ENCODE measurements at regions not wholly inside any gene's neighbourhood (a gene's known extent, or its start where the extent isn't known, plus 50 kb on each side); places are given as distances from the start of the nearest gene placed in this dataset.
A peak's percentile ranks its signal among the peaks of the same experiment; 100 is the strongest.

DNA sequence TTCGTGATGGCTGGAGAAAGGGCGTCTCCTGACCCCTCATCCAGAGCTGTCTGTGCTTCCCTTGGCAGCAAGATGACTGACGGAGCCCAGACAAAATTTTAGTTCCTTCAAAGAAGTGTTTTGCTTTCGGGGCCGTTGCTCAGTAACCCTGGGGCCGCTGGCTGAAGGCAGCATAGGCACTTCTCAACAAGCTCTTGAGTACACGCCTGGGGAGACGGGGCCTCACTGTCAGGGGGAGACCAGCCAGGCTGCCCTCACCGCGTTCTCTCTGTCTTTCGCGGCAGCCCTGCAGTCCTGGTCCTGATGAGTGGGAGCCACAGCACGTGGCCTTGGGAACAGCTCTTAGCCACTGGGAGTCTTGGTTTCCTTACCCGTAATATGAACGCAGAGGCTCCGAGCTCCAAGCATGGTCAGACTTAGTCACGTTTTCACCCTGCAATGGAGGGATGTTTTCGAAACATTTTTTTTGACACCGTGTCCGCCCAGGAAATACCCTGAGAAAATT lies 86.0 kb downstream of the IRF8 start:
- Histone ChIP-seq H3K4me1 (no peaks in the 10 kb centered on the region), H3K4me3 (no peak overlapping the region), H3K4me2 (no peak overlapping the region), H3K27ac (no peak overlapping the region), H4K20me1 (ENCODE audit: low read depth) (no peaks in the 10 kb centered on the region), H3K27me3 (peaks cover 9% of the 10 kb centered on the region), H2AFZ (replicated peaks) (no peak overlapping the region), H3K9ac (no peak overlapping the region), H3K36me3 (no peaks in the 10 kb centered on the region), H3K79me2 (ENCODE audit: low read depth) (no peaks in the 10 kb centered on the region), H3F3A (ENCODE audit: low read depth) (no peaks in the 10 kb centered on the region), H3K9me3 (ENCODE audit: low read depth) (no peaks in the 10 kb centered on the region)
- TF ChIP-seq EZH2 (IDR thresholded peaks at IDR 0.05), result no peak
- Mint-ChIP-seq H3K27ac (peak overlapping the region; percentile 18), H3K36me3 (no peaks in the 10 kb centered on the region), H3K27me3 (ENCODE audit: insufficient read depth, low read depth) (peaks cover 15% of the 10 kb centered on the region), H3K4me1 (peaks cover 26% of the 10 kb centered on the region), H3K9me3 (no peaks in the 10 kb centered on the region), H3K4me3 (no peak overlapping the region)
- no peak for DNase-seq (ENCODE audit: low spot score)

DNA sequence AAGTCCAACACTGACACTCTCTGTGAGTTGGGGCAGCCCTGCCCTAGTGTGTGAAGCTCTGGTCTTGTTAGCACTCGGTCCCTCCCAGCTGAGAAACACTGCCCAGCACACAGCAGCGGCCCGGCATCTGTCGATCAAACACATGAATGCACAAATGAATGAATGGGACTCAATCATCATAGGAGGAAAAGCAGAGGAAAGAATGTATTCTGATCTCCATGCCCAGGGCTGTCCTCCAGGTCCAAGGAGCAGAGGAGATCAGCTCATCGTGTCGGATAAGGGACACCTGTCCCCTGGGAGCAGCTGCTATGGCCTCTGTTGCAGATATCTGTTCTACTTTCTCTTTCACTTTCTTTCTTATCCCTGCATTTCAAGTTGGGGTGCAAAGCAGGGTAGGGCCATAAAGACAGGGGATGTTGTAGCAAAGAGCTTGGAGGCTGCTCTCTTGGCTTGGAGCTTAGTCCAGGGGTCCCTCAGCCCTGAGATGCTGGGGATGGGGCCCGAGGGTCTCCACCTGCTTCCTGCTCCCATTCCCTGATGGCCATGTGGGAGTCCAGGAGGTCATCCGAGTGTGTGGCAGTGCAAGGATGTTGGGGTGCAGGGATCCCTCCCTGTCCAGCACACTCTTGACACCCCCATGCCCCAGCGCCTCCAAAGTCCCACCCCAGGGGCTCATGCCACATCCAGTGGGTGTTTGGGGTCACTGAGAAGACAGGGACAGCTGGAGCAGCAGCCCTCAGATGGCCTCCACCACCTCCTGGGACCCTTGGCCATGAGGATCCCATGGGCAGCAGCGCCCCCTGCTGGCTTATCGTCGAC lies 88.2 kb downstream of the IRF8 start:
- peaks cover 17% of the 10 kb centered on the region for H3K4me1 Mint-ChIP-seq
- H3K4me2 ChIP-seq, result no peak overlapping the region

DNA sequence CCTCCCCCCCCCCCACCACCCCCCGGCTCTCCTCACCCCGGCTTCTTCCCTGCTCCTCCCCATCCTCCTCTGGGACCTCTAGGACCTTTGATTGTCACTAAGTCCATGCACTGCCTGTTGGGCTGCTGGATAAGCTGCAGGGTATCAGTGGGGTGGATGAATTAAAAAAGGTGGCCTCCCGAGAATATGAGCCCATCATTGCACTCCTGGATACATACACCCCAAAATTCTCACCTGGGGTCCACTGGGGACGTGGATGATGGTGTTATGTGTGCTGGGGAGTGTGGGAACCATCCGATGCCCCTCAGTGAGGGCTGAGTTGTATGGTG lies 88.8 kb downstream of the IRF8 start:
- no peak for DNase-seq (ENCODE audit: low spot score)
- no peaks in the 10 kb centered on the region for H3F3A ChIP-seq (ENCODE audit: low read depth)
- H3K9me3 Mint-ChIP-seq, result no peaks in the 10 kb centered on the region
- H3K36me3 ChIP-seq, result no peaks in the 10 kb centered on the region
- H3K4me1 Mint-ChIP-seq, result peaks cover 14% of the 10 kb centered on the region
- H3K27me3 Mint-ChIP-seq (ENCODE audit: insufficient read depth, low read depth), result peaks cover 15% of the 10 kb centered on the region
- no peak overlapping the region for H2AFZ ChIP-seq (replicated peaks)
- no peak overlapping the region for H3K27ac Mint-ChIP-seq
- no peaks in the 10 kb centered on the region for H4K20me1 ChIP-seq (ENCODE audit: low read depth)
- no peaks in the 10 kb centered on the region for H3K79me2 ChIP-seq (ENCODE audit: low read depth)
- no peak overlapping the region for H3K4me2 ChIP-seq
- H3K4me3 ChIP-seq, result no peak overlapping the region
- no peak overlapping the region for H3K9ac ChIP-seq
- TF ChIP-seq EZH2 (IDR thresholded peaks at IDR 0.05) (no peak), CTCF (IDR thresholded peaks at IDR 0.05) (peak; percentile 6), EZH2phosphoT487 (IDR thresholded peaks at IDR 0.05) (no peak)
- no peaks in the 10 kb centered on the region for H3K36me3 Mint-ChIP-seq
- no peak overlapping the region for H3K4me3 Mint-ChIP-seq
- peaks cover 9% of the 10 kb centered on the region for H3K27me3 ChIP-seq
- H3K9me3 ChIP-seq (ENCODE audit: low read depth), result no peaks in the 10 kb centered on the region
- peaks cover 12% of the 10 kb centered on the region for H3K4me1 ChIP-seq
- H3K27ac ChIP-seq, result no peak overlapping the region

More for the DNA sequence above, 88.2 kb downstream of the IRF8 start:
- H3K36me3 Mint-ChIP-seq, result no peaks in the 10 kb centered on the region
- no peaks in the 10 kb centered on the region for H3K9me3 Mint-ChIP-seq
- H3K79me2 ChIP-seq (ENCODE audit: low read depth), result no peaks in the 10 kb centered on the region
- no peaks in the 10 kb centered on the region for H4K20me1 ChIP-seq (ENCODE audit: low read depth)
- no peaks in the 10 kb centered on the region for H3F3A ChIP-seq (ENCODE audit: low read depth)
- H3K9ac ChIP-seq, result no peak overlapping the region
- H3K9me3 ChIP-seq (ENCODE audit: low read depth), result no peaks in the 10 kb centered on the region
- TF ChIP-seq EZH2phosphoT487 (IDR thresholded peaks at IDR 0.05) (no peak), EZH2 (IDR thresholded peaks at IDR 0.05) (no peak), CTCF (IDR thresholded peaks at IDR 0.05) (peak; percentile 58)
- peaks cover 15% of the 10 kb centered on the region for H3K27me3 Mint-ChIP-seq (ENCODE audit: insufficient read depth, low read depth)
- no peak overlapping the region for H3K27ac Mint-ChIP-seq
- H3K4me1 ChIP-seq, result peaks cover 11% of the 10 kb centered on the region
- peaks cover 9% of the 10 kb centered on the region for H3K27me3 ChIP-seq
- no peak overlapping the region for H3K4me3 Mint-ChIP-seq
- H3K27ac ChIP-seq, result no peak overlapping the region
- H3K4me3 ChIP-seq, result no peak overlapping the region
- H2AFZ ChIP-seq (replicated peaks), result no peak overlapping the region
- peak; percentile 69 for DNase-seq (ENCODE audit: low spot score)
- no peaks in the 10 kb centered on the region for H3K36me3 ChIP-seq

GRCh38 chr16:85988306-85988705 lies 89.3 kb downstream of the IRF8 start:
- peaks cover 9% of the 10 kb centered on the region for H3K27me3 ChIP-seq
- no peak overlapping the region for H3K4me2 ChIP-seq
- no peak for DNase-seq (ENCODE audit: low spot score)
- Mint-ChIP-seq H3K9me3 (no peaks in the 10 kb centered on the region), H3K4me1 (peaks cover 14% of the 10 kb centered on the region), H3K36me3 (no peaks in the 10 kb centered on the region), H3K4me3 (no peak overlapping the region), H3K27me3 (ENCODE audit: insufficient read depth, low read depth) (peaks cover 15% of the 10 kb centered on the region), H3K27ac (no peak overlapping the region)
- H3K9me3 ChIP-seq (ENCODE audit: low read depth), result no peaks in the 10 kb centered on the region
- H3K27ac ChIP-seq, result no peak overlapping the region
- H3F3A ChIP-seq (ENCODE audit: low read depth), result no peaks in the 10 kb centered on the region
- H2AFZ ChIP-seq (replicated peaks), result no peak overlapping the region
- H3K79me2 ChIP-seq (ENCODE audit: low read depth), result no peaks in the 10 kb centered on the region
- TF ChIP-seq EZH2phosphoT487 (IDR thresholded peaks at IDR 0.05) (no peak), EZH2 (IDR thresholded peaks at IDR 0.05) (no peak), CTCF (IDR thresholded peaks at IDR 0.05) (no peak)
- H3K9ac ChIP-seq, result no peak overlapping the region
- peaks cover 12% of the 10 kb centered on the region for H3K4me1 ChIP-seq
- H4K20me1 ChIP-seq (ENCODE audit: low read depth), result no peaks in the 10 kb centered on the region
- H3K36me3 ChIP-seq, result no peaks in the 10 kb centered on the region
- H3K4me3 ChIP-seq, result no peak overlapping the region

All from neural progenitor cell (in vitro differentiated cells).